ENCODE measurements at regions not wholly inside any gene's neighbourhood (a gene's known extent, or its start where the extent isn't known, plus 50 kb on each side); places are given as distances from the start of the nearest gene placed in this dataset.

DNA sequence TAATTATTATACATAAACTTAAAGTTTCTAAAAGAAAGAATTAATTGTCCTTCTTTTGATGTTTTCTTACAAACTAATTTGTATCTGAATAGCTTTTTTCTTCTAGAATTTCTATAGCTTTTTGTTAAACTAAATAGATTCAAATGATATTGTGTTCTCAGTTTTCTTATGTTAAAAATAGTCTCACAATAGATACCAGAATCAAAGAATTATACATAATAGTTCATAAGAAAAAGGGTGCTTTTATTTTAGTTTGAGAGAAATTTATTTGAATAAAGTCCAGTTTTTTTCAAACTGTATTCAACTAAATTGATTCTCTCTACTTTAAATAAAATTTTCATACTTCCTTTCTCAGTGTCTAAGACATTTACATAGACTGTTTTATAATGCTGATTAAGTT, 274.8 kb downstream of the SEMA3D start:
- in situ Hi-C loops (cut with MboI): no loop called here
- TF ChIP-seq CBX3 (IDR thresholded peaks at IDR 0.05; ENCODE audit: borderline replicate concordance, low read depth) (no peak), PAX8 (IDR thresholded peaks at IDR 0.05) (no peak), CREM (IDR thresholded peaks at IDR 0.05; ENCODE audit: low read depth) (no peak), SREBF1 (IDR thresholded peaks at IDR 0.05; ENCODE audit: low read length) (no peak), ZNF274 (IDR thresholded peaks at IDR 0.05; ENCODE audit: insufficient read depth, insufficient read length) (no peak), FOXK2 (IDR thresholded peaks at IDR 0.05) (no peak), EGR1 (IDR thresholded peaks at IDR 0.05; ENCODE audit: borderline replicate concordance in 1 of 2, low read depth in 2 of 2, low read length in 2 of 2) (no peak), POU2F2 (IDR thresholded peaks at IDR 0.05; ENCODE audit: borderline replicate concordance, low read depth, low read length) (no peak), SMC3 (IDR thresholded peaks at IDR 0.05; ENCODE audit: borderline replicate concordance, low read length) (no peak), HDAC6 (IDR thresholded peaks at IDR 0.05; ENCODE audit: unreplicated experiment) (no peak), NFYB (IDR thresholded peaks at IDR 0.05; ENCODE audit: insufficient read depth, low read depth, low read length) (no peak), JUND (IDR thresholded peaks at IDR 0.05; ENCODE audit: low read depth, low read length) (no peak)
- TF ChIP-seq, protein P1, sequence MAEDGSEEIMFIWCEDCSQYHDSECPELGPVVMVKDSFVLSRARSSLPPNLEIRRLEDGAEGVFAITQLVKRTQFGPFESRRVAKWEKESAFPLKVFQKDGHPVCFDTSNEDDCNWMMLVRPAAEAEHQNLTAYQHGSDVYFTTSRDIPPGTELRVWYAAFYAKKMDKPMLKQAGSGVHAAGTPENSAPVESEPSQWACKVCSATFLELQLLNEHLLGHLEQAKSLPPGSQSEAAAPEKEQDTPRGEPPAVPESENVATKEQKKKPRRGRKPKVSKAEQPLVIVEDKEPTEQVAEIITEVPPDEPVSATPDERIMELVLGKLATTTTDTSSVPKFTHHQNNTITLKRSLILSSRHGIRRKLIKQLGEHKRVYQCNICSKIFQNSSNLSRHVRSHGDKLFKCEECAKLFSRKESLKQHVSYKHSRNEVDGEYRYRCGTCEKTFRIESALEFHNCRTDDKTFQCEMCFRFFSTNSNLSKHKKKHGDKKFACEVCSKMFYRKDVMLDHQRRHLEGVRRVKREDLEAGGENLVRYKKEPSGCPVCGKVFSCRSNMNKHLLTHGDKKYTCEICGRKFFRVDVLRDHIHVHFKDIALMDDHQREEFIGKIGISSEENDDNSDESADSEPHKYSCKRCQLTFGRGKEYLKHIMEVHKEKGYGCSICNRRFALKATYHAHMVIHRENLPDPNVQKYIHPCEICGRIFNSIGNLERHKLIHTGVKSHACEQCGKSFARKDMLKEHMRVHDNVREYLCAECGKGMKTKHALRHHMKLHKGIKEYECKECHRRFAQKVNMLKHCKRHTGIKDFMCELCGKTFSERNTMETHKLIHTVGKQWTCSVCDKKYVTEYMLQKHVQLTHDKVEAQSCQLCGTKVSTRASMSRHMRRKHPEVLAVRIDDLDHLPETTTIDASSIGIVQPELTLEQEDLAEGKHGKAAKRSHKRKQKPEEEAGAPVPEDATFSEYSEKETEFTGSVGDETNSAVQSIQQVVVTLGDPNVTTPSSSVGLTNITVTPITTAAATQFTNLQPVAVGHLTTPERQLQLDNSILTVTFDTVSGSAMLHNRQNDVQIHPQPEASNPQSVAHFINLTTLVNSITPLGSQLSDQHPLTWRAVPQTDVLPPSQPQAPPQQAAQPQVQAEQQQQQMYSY (CRISPR knock-in tag; IDR thresholded peaks at IDR 0.05): no peak
- no peaks in the 10 kb centered on the region for H3K4me1 ChIP-seq (ENCODE audit: control insufficient read depth, insufficient read depth, low read length)
- intact Hi-C loops (cut with micrococcal nuclease; ENCODE audit: unreplicated experiment): no loop called here
- ChIA-PET POLR2A (no interaction called here), RAD21 (ENCODE audit: unreplicated experiment) (interaction anchor here (1.3 kb wide), 1 partner anchor 207 kb away, joined by 3 read pairs; no protein-coding TSS in a partner anchor), CTCF (interaction anchor here (1.5 kb wide), 1 partner anchor 14 kb away, joined by 3 read pairs; no protein-coding TSS in a partner anchor), SMC1A (ENCODE audit: uncharacterized antibody, unreplicated experiment) (interaction anchor here (1.5 kb wide), 1 partner anchor 20 kb away, joined by 3 read pairs; no protein-coding TSS in a partner anchor)
- ATAC-seq: no peak
- H3K9ac ChIP-seq (ENCODE audit: control insufficient read depth, insufficient read depth, low read length): no peak overlapping the region
- BruUV-seq (replicated peaks): no TSS peak
- FAIRE-seq: no peak
- DNase-seq (ENCODE audit: low read depth, low spot score): no peak
- H4K20me1 ChIP-seq (ENCODE audit: control insufficient read depth, insufficient read depth): no peaks in the 10 kb centered on the region
- H3K9me3 ChIP-seq (replicated peaks; ENCODE audit: control insufficient read depth, insufficient read depth, low read length): no peaks in the 10 kb centered on the region
- H3K4me2 ChIP-seq (ENCODE audit: control insufficient read depth, insufficient read depth): no peak overlapping the region
- no peak overlapping the region for H3K4me3 ChIP-seq
- no peak overlapping the region for H2AFZ ChIP-seq (ENCODE audit: control insufficient read depth, low read depth, low read length)
- no peaks in the 10 kb centered on the region for H3K27me3 ChIP-seq (replicated peaks in 1 of 2; ENCODE audit: control insufficient read depth in 2 of 2, insufficient read depth in 2 of 2, low read length in 1 of 2)
- H3K79me2 ChIP-seq (ENCODE audit: control insufficient read depth, insufficient read depth, low read length): no peaks in the 10 kb centered on the region
- H3K36me3 ChIP-seq (ENCODE audit: control insufficient read depth in 2 of 2, insufficient read depth in 2 of 2, low read length in 1 of 2): no peaks in the 10 kb centered on the region
- H3K27ac ChIP-seq (ENCODE audit: control insufficient read depth, insufficient read depth): no peak overlapping the region

All from GM12878 (cell line).